HG02763 (cell line): ENCODE measurements at regions not wholly inside any gene's neighbourhood (a gene's known extent, or its start where the extent isn't known, plus 50 kb on each side); places are given as distances from the start of the nearest gene placed in this dataset.
"Not testable (repeated sequence)": the region's sequence is repeated elsewhere in the genome, so short reads cannot be mapped to it uniquely, and the experiment has no call there.

Source experiments
- ATAC-seq: cut with Tn5 transposase; IDR thresholded peaks from one replicate; pipeline ENCODE4 v1.9.1; 2021; ENCODE audit warnings: mild to moderate bottlenecking, moderate library complexity; ENCODE audit not compliant: unreplicated experiment

GRCh38 chr7:142477801-142478200 lies 219.9 kb upstream of the PRSS58 start:
- not testable (repeated sequence) for ATAC-seq

DNA sequence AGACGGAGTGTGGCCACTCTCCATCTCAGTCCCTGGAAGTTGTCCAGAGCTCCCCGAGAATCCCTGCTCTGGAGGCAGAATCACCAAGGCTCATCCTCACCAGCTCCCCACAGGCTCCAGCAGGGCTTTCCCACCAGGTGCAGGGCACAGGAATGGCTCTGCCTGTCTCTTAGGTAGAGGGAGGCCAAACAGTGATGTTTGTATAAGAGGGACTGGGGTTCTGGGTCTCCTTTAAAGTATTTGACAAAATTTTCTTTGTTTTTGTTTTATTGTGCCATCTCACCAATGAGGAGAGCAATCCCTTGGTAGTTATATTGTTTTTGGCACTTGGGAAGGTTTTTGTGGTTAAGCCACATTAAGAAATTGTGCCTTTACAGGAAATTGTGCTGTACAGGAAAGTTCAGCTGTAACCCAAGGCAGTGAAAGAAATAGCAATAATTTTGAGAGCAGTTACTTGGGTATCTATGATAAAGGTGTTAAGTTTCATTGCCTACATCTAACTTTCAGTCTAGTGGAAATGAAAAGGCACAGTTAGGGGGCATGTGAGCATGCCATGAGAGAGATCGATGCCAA lies 219.3 kb upstream of the PRSS58 start:
- ATAC-seq = no peak

- ATAC-seq = no peak
These were observed 218.2 kb upstream of the PRSS58 start for GRCh38 chr7:142476077-142476476.

- ATAC-seq = no peak
These were observed 214.0 kb upstream of the PRSS58 start for GRCh38 chr7:142471820-142472219.

DNA sequence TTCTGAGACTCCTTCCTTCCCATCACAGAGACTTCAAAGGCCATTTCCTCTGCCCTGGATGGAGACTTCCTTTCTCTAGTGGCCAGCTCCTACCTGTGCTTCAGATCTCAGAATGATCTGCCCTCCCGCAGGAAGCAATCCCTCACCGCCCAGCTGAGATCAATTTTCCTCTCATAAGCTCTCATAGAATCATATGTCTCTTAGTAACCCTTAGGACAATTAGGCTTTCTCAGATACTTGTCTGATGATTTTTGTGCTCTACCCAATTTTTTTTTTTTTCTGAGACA lies 212.6 kb upstream of the PRSS58 start:
- no peak for ATAC-seq

DNA sequence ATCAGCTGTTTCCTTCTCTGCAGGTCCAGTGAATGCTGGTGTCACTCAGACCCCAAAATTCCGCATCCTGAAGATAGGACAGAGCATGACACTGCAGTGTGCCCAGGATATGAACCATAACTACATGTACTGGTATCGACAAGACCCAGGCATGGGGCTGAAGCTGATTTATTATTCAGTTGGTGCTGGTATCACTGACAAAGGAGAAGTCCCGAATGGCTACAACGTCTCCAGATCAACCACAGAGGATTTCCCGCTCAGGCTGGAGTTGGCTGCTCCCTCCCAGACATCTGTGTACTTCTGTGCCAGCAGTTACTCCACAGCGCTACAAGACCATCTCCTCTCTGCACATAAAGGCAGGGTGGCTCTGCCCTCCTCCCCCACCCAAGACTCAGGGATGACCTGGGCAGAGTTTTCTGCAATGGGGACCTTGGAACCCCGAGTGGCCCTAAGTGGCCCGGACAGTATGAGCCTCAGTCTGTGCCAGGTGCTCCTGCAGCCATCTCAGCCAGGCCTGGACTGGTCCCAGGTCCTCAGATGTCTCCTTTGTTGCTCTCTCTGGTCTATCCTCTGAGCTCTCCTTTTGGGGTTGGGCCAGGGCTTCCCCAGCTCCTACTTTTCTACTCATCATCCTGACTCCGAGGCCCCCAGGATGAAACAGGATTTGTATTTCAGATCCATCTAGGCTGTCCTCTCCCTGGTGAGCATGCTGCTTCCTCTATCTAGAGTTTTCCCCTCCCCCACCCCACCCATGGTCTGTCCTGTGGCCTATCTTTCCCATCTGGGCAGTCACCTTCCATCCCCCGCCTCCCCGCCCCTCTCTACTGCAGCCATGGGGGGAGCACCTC lies 212.1 kb upstream of the PRSS58 start:
- no peak for ATAC-seq

DNA sequence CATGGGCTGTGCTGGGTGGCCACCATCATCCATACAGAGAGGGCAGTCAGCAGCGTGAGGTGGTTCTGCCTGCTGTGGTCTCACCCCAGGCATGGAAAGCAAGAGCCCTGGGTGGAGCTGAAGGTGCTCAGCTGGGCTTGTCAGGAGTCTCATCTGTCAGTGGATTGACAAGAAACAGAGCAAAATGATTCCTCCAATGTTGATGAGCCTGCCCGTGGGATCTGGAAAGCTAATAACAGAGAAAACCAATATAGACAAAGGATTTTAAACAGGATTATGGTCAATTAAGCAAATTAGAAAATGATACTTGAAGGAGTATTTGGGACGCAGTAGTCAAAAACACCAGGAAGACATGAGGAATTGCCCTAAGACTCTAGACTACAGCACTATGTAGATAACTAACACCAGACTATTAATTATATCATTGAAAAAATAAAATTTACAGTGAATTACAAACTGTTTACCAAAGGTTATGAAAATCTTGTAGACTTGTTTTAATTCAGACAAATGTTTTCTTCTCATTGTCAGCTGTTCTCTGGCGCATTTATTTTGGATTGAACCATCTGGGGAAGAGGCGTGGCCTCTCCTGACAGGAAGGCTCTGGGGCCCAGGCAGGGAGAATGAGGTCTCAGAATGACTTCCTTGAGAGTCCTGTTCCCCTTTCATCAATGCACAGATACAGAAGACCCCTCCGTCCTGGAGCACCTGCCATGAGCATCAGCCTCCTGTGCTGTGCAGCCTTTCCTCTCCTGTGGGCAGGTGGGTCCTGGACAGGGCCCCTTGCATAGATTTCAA lies 211.2 kb upstream of the PRSS58 start:
- no peak for ATAC-seq

- ATAC-seq = not testable (repeated sequence)
These were observed 209.3 kb upstream of the PRSS58 start for GRCh38 chr7:142467056-142467655.

GRCh38 chr7:142463401-142463850 lies 205.6 kb upstream of the PRSS58 start:
- ATAC-seq = no peak

GRCh38 chr7:142461437-142461836 lies 203.6 kb upstream of the PRSS58 start:
- no peak for ATAC-seq

- no peak for ATAC-seq
These were observed 202.7 kb upstream of the PRSS58 start for GRCh38 chr7:142460402-142461117.

DNA sequence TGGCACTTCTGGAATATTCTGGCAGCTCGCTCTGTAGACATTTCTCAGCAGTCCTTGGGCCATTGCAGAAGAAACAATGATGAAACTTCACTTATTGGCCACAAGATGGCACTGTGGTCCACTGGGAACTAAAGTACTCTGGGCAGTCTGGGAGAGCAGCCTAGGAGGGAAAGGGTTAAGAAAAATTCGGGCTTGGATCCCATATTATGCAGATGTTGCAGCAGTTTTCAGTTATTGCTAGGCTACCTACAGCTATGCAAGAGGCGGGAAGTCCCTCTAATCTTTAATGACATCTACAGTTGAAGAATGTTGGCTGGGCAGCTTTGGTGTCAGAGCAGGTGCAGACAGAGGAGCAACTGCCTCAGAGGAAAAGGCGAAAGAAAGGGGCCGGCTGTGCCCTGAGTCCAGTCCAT lies 201.7 kb upstream of the PRSS58 start:
- peak; percentile 70 for ATAC-seq

- ATAC-seq = no peak
These were observed 199.4 kb upstream of the PRSS58 start for GRCh38 chr7:142457146-142457703.

DNA sequence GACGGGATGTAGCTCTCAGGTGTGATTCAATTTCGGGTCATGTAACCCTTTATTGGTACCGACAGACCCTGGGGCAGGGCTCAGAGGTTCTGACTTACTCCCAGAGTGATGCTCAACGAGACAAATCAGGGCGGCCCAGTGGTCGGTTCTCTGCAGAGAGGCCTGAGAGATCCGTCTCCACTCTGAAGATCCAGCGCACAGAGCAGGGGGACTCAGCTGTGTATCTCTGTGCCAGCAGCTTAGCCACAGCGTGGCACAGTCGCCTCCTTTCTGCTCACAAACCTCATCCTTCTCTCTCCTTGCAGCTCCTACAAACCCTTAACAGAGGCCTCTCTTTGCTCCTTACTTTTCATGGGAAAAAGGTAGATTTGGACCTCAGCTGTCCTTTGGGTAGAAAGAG lies 197.5 kb upstream of the PRSS58 start:
- no peak for ATAC-seq

GRCh38 chr7:142454862-142455261 lies 197.0 kb upstream of the PRSS58 start:
- no peak for ATAC-seq

DNA sequence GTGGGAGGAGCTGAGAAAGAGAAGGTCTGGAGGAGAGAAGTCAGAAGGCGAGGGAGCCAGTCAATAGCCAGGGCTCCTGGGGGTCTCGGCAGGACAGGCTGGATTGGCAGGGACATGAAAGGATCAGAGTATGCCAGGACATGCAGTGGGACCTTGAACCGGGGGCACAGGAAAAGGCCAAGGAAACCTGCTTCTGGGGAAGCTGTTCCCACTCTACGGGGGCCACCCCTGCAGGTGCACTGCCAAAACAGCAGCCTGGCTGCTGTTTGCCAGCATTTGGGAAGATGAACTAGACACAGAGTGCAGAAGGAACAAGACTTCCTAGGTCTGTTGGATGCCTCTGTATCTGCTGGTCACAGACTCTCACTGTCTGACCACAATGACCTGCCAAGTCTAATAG lies 194.9 kb upstream of the PRSS58 start:
- ATAC-seq = no peak

- ATAC-seq = no peak
These were observed 194.0 kb upstream of the PRSS58 start for GRCh38 chr7:142451817-142452216.

DNA sequence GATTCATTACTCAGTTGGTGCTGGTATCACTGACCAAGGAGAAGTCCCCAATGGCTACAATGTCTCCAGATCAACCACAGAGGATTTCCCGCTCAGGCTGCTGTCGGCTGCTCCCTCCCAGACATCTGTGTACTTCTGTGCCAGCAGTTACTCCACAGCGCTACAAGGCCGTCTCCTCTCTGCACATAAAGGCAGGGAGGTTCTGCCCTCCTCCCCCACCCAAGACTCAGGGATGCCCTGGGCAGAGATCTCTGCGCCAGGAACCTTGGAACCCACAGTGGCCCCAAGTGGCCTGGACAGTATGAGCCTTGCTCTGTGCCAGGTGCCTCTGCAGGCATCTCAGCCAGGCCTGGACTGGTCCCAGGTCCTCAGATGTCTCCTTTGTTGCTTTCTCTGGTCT lies 193.4 kb upstream of the PRSS58 start:
- ATAC-seq = no peak

DNA sequence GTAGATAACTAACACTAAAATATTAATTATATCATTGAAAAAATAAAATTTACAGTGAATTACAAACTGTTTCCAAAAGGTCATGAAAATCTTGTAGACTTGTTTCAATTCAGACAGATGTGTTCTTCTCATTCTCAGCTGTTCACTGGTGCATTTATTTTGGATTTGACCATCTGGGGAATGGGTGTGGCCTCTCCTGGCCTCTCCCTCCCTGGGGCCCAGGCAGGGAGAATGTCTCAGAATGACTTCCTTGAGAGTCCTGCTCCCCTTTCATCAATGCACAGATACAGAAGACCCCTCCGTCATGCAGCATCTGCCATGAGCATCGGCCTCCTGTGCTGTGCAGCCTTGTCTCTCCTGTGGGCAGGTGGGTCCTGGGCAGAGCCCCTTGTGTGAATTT lies 192.8 kb upstream of the PRSS58 start:
- no peak for ATAC-seq

DNA sequence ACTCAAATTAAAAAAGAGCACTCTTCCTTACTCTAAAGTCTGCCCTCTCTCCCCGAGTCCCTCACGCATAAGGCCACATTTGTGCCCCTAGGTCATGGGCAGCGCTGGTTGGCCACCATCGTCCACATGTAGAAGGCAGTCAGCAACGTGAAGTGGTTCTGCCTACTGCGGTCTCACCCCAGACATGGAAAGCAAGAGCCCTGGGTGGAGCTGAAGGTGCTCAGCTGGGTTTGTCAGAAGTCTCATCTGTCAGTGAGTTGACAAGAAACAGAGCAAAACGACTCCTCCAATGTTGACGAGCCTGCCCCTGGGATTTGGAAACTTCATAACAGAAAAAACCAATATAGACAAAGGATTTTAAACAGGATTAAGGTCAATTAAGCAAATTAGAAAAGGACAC lies 192.3 kb upstream of the PRSS58 start:
- ATAC-seq = no peak

GRCh38 chr7:142448857-142449256 lies 191.0 kb upstream of the PRSS58 start:
- not testable (repeated sequence) for ATAC-seq
